H1 (cell line): ENCODE measurements at regions not wholly inside any gene's neighbourhood (a gene's known extent, or its start where the extent isn't known, plus 50 kb on each side); places are given as distances from the start of the nearest gene placed in this dataset.

ENCODE experiments used
- CTCF ChIA-PET: fragments of 300-600 bp; sonication (Branson Sonifier 250); formaldehyde crosslinking; loops from one replicate; lab custom pipeline; 2021; ENCODE audit not compliant: partially characterized antibody; lab: Charles Lee
- POLR2A ChIA-PET: fragments of 300-600 bp; sonication (Branson Sonifier 250); formaldehyde crosslinking; loops from one replicate; lab custom pipeline; 2021; ENCODE audit warnings: inconsistent platforms; ENCODE audit not compliant: partially characterized antibody; lab: Charles Lee
- DNase-seq, 2 experiments: peaks; one replicate each; pipeline versions ENCODE4 v3.0.0 to v3.0.0-alpha.2; 2010 to 2022; ENCODE audit warnings: low spot score in 2 of 2, low read depth in 1 of 2, mixed read lengths in 1 of 2
- FAIRE-seq: peaks from 2 replicates; lab custom pipeline; 2011; peaks lifted over from hg19 to GRCh38; lab: Jason Lieb, UNC
- H2AFZ ChIP-seq: 2 replicates; pipeline ENCODE4 v1.8.1; 2012; ENCODE audit warnings: low read length, inconsistent platforms
- H2AK5ac ChIP-seq: 2 replicates; pipeline ENCODE4 v1.6.1; 2013; ENCODE audit warnings: low read depth, low read length
- H2BK120ac ChIP-seq: replicated peaks from 2 replicates; pipeline ENCODE3; 2013; ENCODE audit warnings: low read depth, low read length, inconsistent platforms
- H2BK12ac ChIP-seq: 2 replicates; pipeline ENCODE4 v1.6.1; 2013; ENCODE audit warnings: low read depth, low read length
- H2BK15ac ChIP-seq: 2 replicates; pipeline ENCODE4 v1.6.1; 2013; ENCODE audit warnings: low read length
- H2BK20ac ChIP-seq: 2 replicates; pipeline ENCODE4 v1.6.1; 2013; ENCODE audit warnings: low read length
- H2BK5ac ChIP-seq: 2 replicates; pipeline ENCODE4 v1.6.1; 2013; ENCODE audit warnings: low read depth, low read length
- H3K14ac ChIP-seq: 2 replicates; pipeline ENCODE4 v1.6.1; 2013; ENCODE audit warnings: inconsistent platforms; ENCODE audit not compliant: insufficient read length
- H3K18ac ChIP-seq: 2 replicates; pipeline ENCODE4 v1.6.1; 2013; ENCODE audit warnings: low read length; ENCODE audit errors: extremely low read depth
- H3K23ac ChIP-seq: 2 replicates; pipeline ENCODE4 v1.6.1; 2013; ENCODE audit warnings: inconsistent platforms; ENCODE audit not compliant: insufficient read length
- H3K23me2 ChIP-seq: 2 replicates; pipeline ENCODE4 v1.6.1; 2013; ENCODE audit warnings: low read depth, low read length
- H3K27ac ChIP-seq: 2 replicates; pipeline ENCODE4 v1.6.1; 2011; ENCODE audit warnings: low read depth, low read length, inconsistent platforms
- H3K27me3 ChIP-seq, 4 experiments: replicated peaks in 1 of 4; 1 replicate in 1 of 4; 2 replicates in 3 of 4; pipeline versions ENCODE4 v1.6.1 to v1.8.1; 2011 to 2013; ENCODE audit warnings: low read length in 3 of 4, mild to moderate bottlenecking in 3 of 4, inconsistent platforms in 2 of 4, mixed read lengths in 2 of 4, moderate library complexity in 1 of 4; ENCODE audit not compliant: control insufficient read depth in 3 of 4, insufficient read depth in 3 of 4; ENCODE audit errors: extremely low read depth in 1 of 4
- H3K36me3 ChIP-seq, 4 experiments: 2 replicates each; pipeline versions ENCODE4 v1.6.1 to v1.8.1; 2011 to 2013; ENCODE audit warnings: mild to moderate bottlenecking in 4 of 4, low read length in 3 of 4, moderate library complexity in 2 of 4, control low read depth in 1 of 4, inconsistent platforms in 1 of 4; ENCODE audit not compliant: insufficient read depth in 4 of 4, control insufficient read depth in 2 of 4
- H3K4ac ChIP-seq: replicated peaks from 2 replicates; pipeline ENCODE3; 2013; ENCODE audit warnings: low read length, low read depth, mixed read lengths, inconsistent platforms; ENCODE audit not compliant: insufficient read length
- H3K4me1 ChIP-seq, 4 experiments: replicated peaks in 1 of 4; 1 replicate in 1 of 4; 2 replicates in 3 of 4; pipeline versions ENCODE4 v1.6.1 to v1.8.1; 2011 to 2013; ENCODE audit warnings: low read length in 3 of 4, inconsistent platforms in 2 of 4, mixed read lengths in 1 of 4; ENCODE audit not compliant: insufficient read depth in 4 of 4, control insufficient read depth in 3 of 4
- H3K4me2 ChIP-seq, 2 experiments: 2 replicates each; pipeline versions ENCODE4 v1.6.1 to v1.8.1; 2011 to 2013; ENCODE audit warnings: low read depth in 2 of 2, low read length in 2 of 2, control low read depth in 1 of 2, inconsistent platforms in 1 of 2, mild to moderate bottlenecking in 1 of 2; ENCODE audit not compliant: insufficient read depth in 1 of 2
- H3K4me3 ChIP-seq, 4 experiments: fragments of 200-600, 300-600 bp in 1 of 4; sonication (generic), shearing (Covaris generic), sonication (Bioruptor Twin) in 1 of 4; 2 replicates each; pipeline versions ENCODE4 v1.5.1 to v1.8.1; 2011 to 2016; ENCODE audit warnings: low read length in 4 of 4, low read depth in 3 of 4, control low read depth in 2 of 4, inconsistent platforms in 2 of 4, mild to moderate bottlenecking in 2 of 4, mixed read lengths in 1 of 4, moderate library complexity in 1 of 4; ENCODE audit not compliant: insufficient read depth in 2 of 4; ENCODE audit errors: extremely low read depth in 1 of 4
- H3K56ac ChIP-seq: replicated peaks from 2 replicates; pipeline ENCODE3; 2013; ENCODE audit warnings: low read depth, mild to moderate bottlenecking, mixed read lengths, low read length, inconsistent platforms; ENCODE audit not compliant: insufficient read length
- H3K79me1 ChIP-seq: 2 replicates; pipeline ENCODE4 v1.6.1; 2013; ENCODE audit warnings: low read depth, low read length, control low read depth
- H3K79me2 ChIP-seq, 2 experiments: 2 replicates each; pipeline versions ENCODE4 v1.6.1 to v1.8.1; 2012 to 2013; ENCODE audit warnings: low read length in 2 of 2, mild to moderate bottlenecking in 2 of 2, inconsistent platforms in 1 of 2; ENCODE audit not compliant: insufficient read depth in 2 of 2, control insufficient read depth in 1 of 2
- H3K9ac ChIP-seq, 4 experiments: replicated peaks in 1 of 4; 1 replicate in 1 of 4; 2 replicates in 3 of 4; pipeline versions ENCODE4 v1.6.1 to v1.8.1; 2011 to 2013; ENCODE audit warnings: low read depth in 3 of 4, low read length in 3 of 4, control low read depth in 2 of 4, mild to moderate bottlenecking in 2 of 4, moderate library complexity in 2 of 4, inconsistent platforms in 1 of 4; ENCODE audit errors: extremely low read depth in 1 of 4
- H3K9me3 ChIP-seq, 2 experiments: 2 replicates each; pipeline versions ENCODE4 v1.6.1 to v1.8.1; 2012 to 2013; ENCODE audit warnings: mild to moderate bottlenecking in 2 of 2, moderate library complexity in 2 of 2, control low read depth in 1 of 2, inconsistent platforms in 1 of 2, low read depth in 1 of 2, low read length in 1 of 2, mixed read lengths in 1 of 2; ENCODE audit not compliant: insufficient read depth in 2 of 2
- H4K20me1 ChIP-seq, 2 experiments: replicated peaks in 1 of 2; 2 replicates each; pipeline versions ENCODE3 to v1.8.1; 2011 to 2013; ENCODE audit warnings: inconsistent platforms in 2 of 2, low read length in 2 of 2, mild to moderate bottlenecking in 1 of 2; ENCODE audit not compliant: insufficient read depth in 2 of 2, control insufficient read depth in 1 of 2
- H4K5ac ChIP-seq: 2 replicates; pipeline ENCODE4 v1.6.1; 2013; ENCODE audit warnings: low read length, low read depth, mixed read lengths, inconsistent platforms; ENCODE audit not compliant: insufficient read length
- H4K8ac ChIP-seq: 2 replicates; pipeline ENCODE4 v1.8.0; 2013; ENCODE audit warnings: mild to moderate bottlenecking, moderate library complexity, low read length, inconsistent platforms; ENCODE audit not compliant: insufficient read depth; ENCODE audit errors: extremely low read depth
- H4K91ac ChIP-seq: replicated peaks from 2 replicates; pipeline ENCODE3; 2013; ENCODE audit warnings: low read length, mixed read lengths, inconsistent platforms; ENCODE audit not compliant: insufficient read length
- BCL11A ChIP-seq, 2 experiments: IDR thresholded peaks; one replicate each; pipeline ENCODE4 v1.6.1; 2011; ENCODE audit warnings: low read depth in 2 of 2, low read length in 2 of 2, mild to moderate bottlenecking in 2 of 2
- CHD1 ChIP-seq: IDR thresholded peaks from 2 replicates; pipeline ENCODE4 v1.6.1; 2012; ENCODE audit warnings: low read depth, low read length, improper control_type of control experiment
- CTBP2 ChIP-seq: IDR thresholded peaks from 2 replicates; pipeline ENCODE4 v1.7.0; 2011; ENCODE audit warnings: borderline replicate concordance, mild to moderate bottlenecking, moderate library complexity, mixed read lengths, low read length; ENCODE audit not compliant: insufficient read depth, insufficient read length
- E2F6 ChIP-seq: IDR thresholded peaks from 2 replicates; pipeline ENCODE4 v1.6.1; 2012; ENCODE audit warnings: inconsistent platforms
- GTF2F1 ChIP-seq: IDR thresholded peaks from 2 replicates; pipeline ENCODE4 v1.6.1; 2012; ENCODE audit warnings: low read depth, low read length, improper control_type of control experiment, borderline replicate concordance
- HDAC2 ChIP-seq, 2 experiments: fragments of 300-600 bp in 1 of 2; sonication (generic) in 1 of 2; IDR thresholded peaks; 2 replicates each; pipeline ENCODE4 v1.6.1; 2011 to 2012; ENCODE audit warnings: low read depth in 2 of 2, low read length in 2 of 2, mild to moderate bottlenecking in 2 of 2, moderate library complexity in 2 of 2, borderline replicate concordance in 1 of 2, inconsistent platforms in 1 of 2
- JUN ChIP-seq: IDR thresholded peaks from 2 replicates; pipeline ENCODE4 v1.6.1; 2011; ENCODE audit warnings: low read depth, mild to moderate bottlenecking, improper control_type of control experiment, low read length
- MAX ChIP-seq: IDR thresholded peaks from 2 replicates; pipeline ENCODE4 v1.6.1; 2012; ENCODE audit warnings: inconsistent platforms
- SIRT6 ChIP-seq: IDR thresholded peaks from one replicate; pipeline ENCODE4 v1.7.1; 2012; ENCODE audit warnings: low read length, inconsistent platforms
- SIX5 ChIP-seq: IDR thresholded peaks from 2 replicates; pipeline ENCODE4 v1.6.1; 2011; ENCODE audit warnings: mild to moderate bottlenecking, low read depth, low read length
- SRF ChIP-seq: IDR thresholded peaks from 2 replicates; pipeline ENCODE4 v1.6.1; 2011; ENCODE audit warnings: mild to moderate bottlenecking, low read depth, low read length, moderate library complexity
- SUZ12 ChIP-seq: fragments of 200-600 bp; sonication (generic); IDR thresholded peaks from 2 replicates; pipeline ENCODE4 v1.6.1; 2012; ENCODE audit warnings: mild to moderate bottlenecking, inconsistent platforms, low read length, moderate library complexity, mixed read lengths
- WGBS, 2 experiments: shearing (Covaris generic) in 1 of 2; methylation state at CpG; one replicate each; pipeline versions ENCODE4 v1.1.6 to v1.1.7; 2013 to 2015; ENCODE audit warnings: low lambda C conversion rate in 2 of 2, mixed read lengths in 2 of 2, inconsistent platforms in 1 of 2, low coverage in 1 of 2, missing lambda C conversion rate in 1 of 2; ENCODE audit not compliant: insufficient replicate concordance in 2 of 2, insufficient coverage in 1 of 2, insufficient read length in 1 of 2; ENCODE audit errors: extremely low coverage in 1 of 2, missing lambda C conversion rate in 1 of 2; 5-methylcytosine and 5-hydroxymethylcytosine counted together

- Histone ChIP-seq H2BK5ac (no peak overlapping the region), H2BK12ac (no peak overlapping the region), H3K4me1 (0 out of 7 replicates have a peak, but pooled peaks cover 0 to 3% (median 0%) of the 10 kb centered on the region in 4 experiments), H3K23me2 (no peaks in the 10 kb centered on the region; the same call in 1 of the 2 replicates), H3K79me2 (no peaks in the 10 kb centered on the region), H4K5ac (no peak overlapping the region), H3K18ac (no peak overlapping the region), H3K56ac (no peak overlapping the region), H2BK120ac (no peak overlapping the region), H2BK15ac (no peak overlapping the region), H3K23ac (no peak overlapping the region), H3K4me2 (no peak overlapping the region), H2BK20ac (no peak overlapping the region), H4K20me1 (no peaks in the 10 kb centered on the region), H3K36me3 (no peaks in the 10 kb centered on the region), H3K14ac (no peak overlapping the region), H3K79me1 (no peaks in the 10 kb centered on the region), H2AFZ (no peak overlapping the region), H2AK5ac (no peak overlapping the region), H3K9ac (no peak overlapping the region), H3K27ac (no peak overlapping the region), H4K8ac (no peak overlapping the region), H3K9me3 (no peaks in the 10 kb centered on the region; a peak in 1 of 4 replicates), H3K4me3 (no peak overlapping the region), H3K4ac (no peak overlapping the region), H3K27me3 (no peaks in the 10 kb centered on the region), H4K91ac (no peak overlapping the region)
- DNase-seq (no peak), FAIRE-seq (no peak)
- WGBS, 2 experiments, result 83% methylated on average over 2 of the region's 2 CpGs; no CpG with 5 or more reads in 1 of the 2 experiments
- ChIA-PET CTCF (interaction anchor here (0.8 to 1.6 kb wide), 2 partner anchors 105 to 250 kb away, joined by 3 to 4 read pairs; no protein-coding TSS in a partner anchor), POLR2A (no interaction called here)
- TF ChIP-seq GTF2F1 (no peak), SRF (no peak), HDAC2 (IDR thresholded peaks at IDR 0.05; ENCODE audit: borderline replicate concordance in 1 of 2, low read depth in 2 of 2, low read length in 2 of 2) (no peak), CTBP2 (no peak), CHD1 (no peak), E2F6 (no peak), BCL11A (IDR thresholded peaks at IDR 0.05; ENCODE audit: low read depth in 2 of 2, low read length in 2 of 2) (no peak), SUZ12 (no peak), SIRT6 (no peak), JUN (no peak), SIX5 (no peak), MAX (no peak)
Measured at GRCh38 chr15:98412852-98413251, 235.5 kb upstream of the IGF1R start.
